Panc1 (cell line): ENCODE measurements at regions not wholly inside any gene's neighbourhood (a gene's known extent, or its start where the extent isn't known, plus 50 kb on each side); places are given as distances from the start of the nearest gene placed in this dataset.

Experiments
- ATAC-seq: fragments of 200-7000 bp; cut with Tn5 transposase; 2 replicates; pipeline ENCODE4 v1.9.1; 2020; ENCODE audit warnings: mild to moderate bottlenecking, moderate library complexity
- BruUV-seq: library from RNA; stranded (reverse); fragments of 400-500 nt; replicated peaks from 2 replicates; lab custom pipeline; 2021; lab: Mats Ljungman, UMichigan
- CTCF ChIA-PET: fragments of 300-600 bp; sonication (Branson Sonifier 250); formaldehyde crosslinking; loops from one replicate; lab custom pipeline; 2022; ENCODE audit warnings: antibody characterized with exemption; lab: Charles Lee
- POLR2A ChIA-PET: fragments of 300-600 bp; sonication (Branson Sonifier 250); formaldehyde crosslinking; loops from one replicate; lab custom pipeline; 2022; ENCODE audit warnings: antibody characterized with exemption; lab: Charles Lee
- DNase-seq: peaks from one replicate; pipeline ENCODE4 v3.0.0-alpha.2; 2010; ENCODE audit warnings: low read depth, low spot score
- H3K27ac ChIP-seq: 2 replicates; pipeline ENCODE4 v1.5.1; 2011; ENCODE audit warnings: mild to moderate bottlenecking, low read length, inconsistent platforms
- H3K27me3 ChIP-seq: fragments of 200-500 bp; sonication (Bioruptor generic); 2 replicates; pipeline ENCODE4 v1.6.0; 2014; ENCODE audit warnings: low read length, inconsistent platforms; ENCODE audit not compliant: control insufficient read depth, insufficient read depth
- H3K36me3 ChIP-seq: fragments of 200-500 bp; sonication (Bioruptor generic); 2 replicates; pipeline ENCODE4 v1.5.1; 2014; ENCODE audit warnings: inconsistent platforms, mild to moderate bottlenecking, low read length, moderate library complexity; ENCODE audit not compliant: control insufficient read depth, insufficient read depth
- H3K4me1 ChIP-seq: 2 replicates; pipeline ENCODE4 v1.5.1; 2011; ENCODE audit warnings: inconsistent platforms, mild to moderate bottlenecking, low read length, moderate library complexity; ENCODE audit not compliant: control insufficient read depth, insufficient read depth
- H3K4me3 ChIP-seq, 2 experiments: 2 replicates each; pipeline ENCODE4 v1.5.1; 2011 to 2012; ENCODE audit warnings: low read depth in 2 of 2, low read length in 2 of 2, mild to moderate bottlenecking in 2 of 2, inconsistent platforms in 1 of 2, moderate library complexity in 1 of 2
- H3K9me3 ChIP-seq: fragments of 200-500 bp; sonication (Bioruptor generic); 2 replicates; pipeline ENCODE4 v1.5.1; 2014; ENCODE audit warnings: low read depth, mild to moderate bottlenecking, inconsistent platforms, low read length, moderate library complexity; ENCODE audit not compliant: control insufficient read depth, insufficient read depth
- CTCF ChIP-seq: fragments of 450-650 bp; IDR thresholded peaks from 2 replicates; pipeline ENCODE4 v1.5.1; 2017; ENCODE audit warnings: mild to moderate bottlenecking
- POLR2AphosphoS5 ChIP-seq: IDR thresholded peaks from 2 replicates; pipeline ENCODE4 v1.6.1; 2012; ENCODE audit warnings: mild to moderate bottlenecking, low read depth, low read length, moderate library complexity
- REST ChIP-seq, 2 experiments: IDR thresholded peaks; 2 replicates each; pipeline ENCODE4 v1.6.1; 2011 to 2012; ENCODE audit warnings: low read depth in 2 of 2, control low read depth in 1 of 2, low read length in 1 of 2, mild to moderate bottlenecking in 1 of 2, moderate library complexity in 1 of 2; ENCODE audit not compliant: insufficient read depth in 1 of 2
- SIN3A ChIP-seq: IDR thresholded peaks from 2 replicates; pipeline ENCODE4 v1.6.1; 2012; ENCODE audit warnings: low read depth, mild to moderate bottlenecking, low read length, moderate library complexity, borderline replicate concordance; ENCODE audit not compliant: insufficient read depth
- TCF7L2 ChIP-seq: IDR thresholded peaks from 2 replicates; pipeline ENCODE4 v1.6.1; 2011; ENCODE audit warnings: mild to moderate bottlenecking, low read depth, low read length, inconsistent platforms
- in situ Hi-C: cut with HindIII; loops from 2 replicates; pipeline ENCODE4 v1.10.0; 2016; ENCODE audit warnings: low sequenced_read_pairs, low pct_unique_long_range_greater_than_20kb
- intact Hi-C: fragments of 100-400 bp; cut with micrococcal nuclease; formaldehyde crosslinking; loops from one replicate; pipeline ENCODE4 v1.10.0; 2022; ENCODE audit not compliant: unreplicated experiment

GRCh38 chr3:150075417-150075865 lies 104.7 kb upstream of the PFN2 start:
- no peak overlapping the region for H3K4me3 ChIP-seq
- no peak overlapping the region for H3K27ac ChIP-seq
- H3K4me1 ChIP-seq = peaks cover 42% of the 10 kb centered on the region
- TF ChIP-seq TCF7L2 (no peak), SIN3A (no peak), REST (IDR thresholded peaks at IDR 0.05; ENCODE audit: insufficient read depth in 1 of 2, low read depth in 2 of 2, low read length in 1 of 2) (no peak), POLR2AphosphoS5 (no peak)
- H3K27me3 ChIP-seq = no peaks in the 10 kb centered on the region
- BruUV-seq = no TSS peak
- CTCF ChIA-PET = no interaction called here
- peaks cover 24% of the 10 kb centered on the region for H3K9me3 ChIP-seq
- in situ Hi-C loops = no loop called here
- ATAC-seq (no peak), DNase-seq (no peak)
- intact Hi-C loops = no loop called here
- H3K36me3 ChIP-seq = no peaks in the 10 kb centered on the region
- POLR2A ChIA-PET = interaction anchor here (0.6 kb wide), 1 partner anchor 485 kb away, joined by 6 read pairs; no protein-coding TSS in a partner anchor

GRCh38 chr3:150074697-150075416 lies 104.2 kb upstream of the PFN2 start:
- DNase-seq = no peak
- no peak for ATAC-seq
- H3K36me3 ChIP-seq = no peaks in the 10 kb centered on the region
- peak overlapping the region; percentile 63 for H3K27ac ChIP-seq
- TF ChIP-seq POLR2AphosphoS5 (no peak), REST (IDR thresholded peaks at IDR 0.05; ENCODE audit: insufficient read depth in 1 of 2, low read depth in 2 of 2, low read length in 1 of 2) (no peak), TCF7L2 (no peak), SIN3A (no peak), CTCF (no peak)
- in situ Hi-C loops = no loop called here
- POLR2A ChIA-PET = interaction anchor here (0.6 kb wide), 1 partner anchor 484 kb away, joined by 6 read pairs; no protein-coding TSS in a partner anchor
- no peaks in the 10 kb centered on the region for H3K27me3 ChIP-seq
- H3K4me3 ChIP-seq = peak overlapping the region in 1 of 2 experiments; percentile 21; a peak in 2 of 4 replicates
- intact Hi-C loops = no loop called here
- CTCF ChIA-PET = no interaction called here
- H3K4me1 ChIP-seq = peaks cover 36% of the 10 kb centered on the region
- no TSS peak for BruUV-seq
- peaks cover 24% of the 10 kb centered on the region for H3K9me3 ChIP-seq
